Fibroblast of peridontal ligament (primary cell): ENCODE measurements at regions not wholly inside any gene's neighbourhood (a gene's known extent, or its start where the extent isn't known, plus 50 kb on each side); places are given as distances from the start of the nearest gene placed in this dataset.
A peak's percentile ranks its signal among the peaks of the same experiment; 100 is the strongest.
"Not testable (repeated sequence)": the region's sequence is repeated elsewhere in the genome, so short reads cannot be mapped to it uniquely, and the experiment has no call there.

Experiments
- DNase-seq: peaks from one replicate; pipeline ENCODE4 v3.0.0-alpha.2; 2010; ENCODE audit errors: extremely low read depth

GRCh38 chr2:100741880-100742276 is 78.1 kb upstream of the NPAS2 start:
- peak; percentile 36 for DNase-seq

GRCh38 chr2:100742277-100743254 is 77.4 kb upstream of the NPAS2 start:
- DNase-seq, result peak; percentile 99

GRCh38 chr2:100743741-100744140 is 76.2 kb upstream of the NPAS2 start:
- no peak for DNase-seq

GRCh38 chr2:100744184-100744583 is 75.8 kb upstream of the NPAS2 start:
- no peak for DNase-seq

- peak; percentile 51 for DNase-seq
Measured at GRCh38 chr2:100744589-100744988, 75.3 kb upstream of the NPAS2 start.

- DNase-seq, result no peak
Measured at GRCh38 chr2:100745604-100746003, 74.3 kb upstream of the NPAS2 start.

- no peak for DNase-seq
Measured at GRCh38 chr2:100747551-100747950, 72.4 kb upstream of the NPAS2 start.

- no peak for DNase-seq
Measured at GRCh38 chr2:100747996-100748615, 71.8 kb upstream of the NPAS2 start.

- no peak for DNase-seq
Measured at GRCh38 chr2:100748673-100749072, 71.3 kb upstream of the NPAS2 start.

- no peak for DNase-seq
Measured at GRCh38 chr2:100749771-100750542, 70.0 kb upstream of the NPAS2 start.

- DNase-seq, result not testable (repeated sequence)
Measured at GRCh38 chr2:100751871-100752625, 67.9 kb upstream of the NPAS2 start.

GRCh38 chr2:100752628-100753333 is 67.2 kb upstream of the NPAS2 start:
- DNase-seq, result peak; percentile 91

GRCh38 chr2:100753444-100753843 is 66.5 kb upstream of the NPAS2 start:
- DNase-seq, result no peak

GRCh38 chr2:100753881-100754280 is 66.1 kb upstream of the NPAS2 start:
- no peak for DNase-seq

- DNase-seq, result no peak
Measured at GRCh38 chr2:100754951-100755350, 65.0 kb upstream of the NPAS2 start.

GRCh38 chr2:100755441-100755840 is 64.5 kb upstream of the NPAS2 start:
- DNase-seq, result no peak

GRCh38 chr2:100756704-100757103 is 63.2 kb upstream of the NPAS2 start:
- DNase-seq, result peak; percentile 73

GRCh38 chr2:100757621-100758394 is 62.1 kb upstream of the NPAS2 start:
- peak; percentile 85 for DNase-seq

- peak; percentile 70 for DNase-seq
Measured at GRCh38 chr2:100759901-100760300, 60.0 kb upstream of the NPAS2 start.

- no peak for DNase-seq
Measured at GRCh38 chr2:100761365-100761764, 58.6 kb upstream of the NPAS2 start.
